ENCODE measurements at regions not wholly inside any gene's neighbourhood (a gene's known extent, or its start where the extent isn't known, plus 50 kb on each side); places are given as distances from the start of the nearest gene placed in this dataset.
A peak's percentile ranks its signal among the peaks of the same experiment; 100 is the strongest.

GRCh38 chr4:100889401-100889800, 371.6 kb upstream of the EMCN start:
- peaks cover 12% of the 10 kb centered on the region for H3K4me1 ChIP-seq (ENCODE audit: low read depth, poor library complexity, severe bottlenecking)
- peak overlapping the region; percentile 6; the same call in 1 of the 2 replicates for H3K4me2 ChIP-seq
- H3K4me3 ChIP-seq (IDR thresholded peaks at IDR 0.05; ENCODE audit: insufficient read depth, low read depth, low read length): no peak overlapping the region
- no peaks in the 10 kb centered on the region for H3K27me3 ChIP-seq (ENCODE audit: insufficient read depth, low read depth)
- no peaks in the 10 kb centered on the region for H4K20me1 ChIP-seq (ENCODE audit: insufficient read depth)
- H3K79me2 ChIP-seq (ENCODE audit: insufficient read depth, low read depth): no peaks in the 10 kb centered on the region
- no peak overlapping the region for H3K9ac ChIP-seq
- H3K36me3 ChIP-seq (ENCODE audit: insufficient read depth): no peaks in the 10 kb centered on the region
- no peak overlapping the region; the same call in 1 of the 2 replicates for H3K27ac ChIP-seq
- H2AFZ ChIP-seq (ENCODE audit: low read depth): no peak overlapping the region; the same call in 1 of the 2 replicates
- TF ChIP-seq, protein P1, sequence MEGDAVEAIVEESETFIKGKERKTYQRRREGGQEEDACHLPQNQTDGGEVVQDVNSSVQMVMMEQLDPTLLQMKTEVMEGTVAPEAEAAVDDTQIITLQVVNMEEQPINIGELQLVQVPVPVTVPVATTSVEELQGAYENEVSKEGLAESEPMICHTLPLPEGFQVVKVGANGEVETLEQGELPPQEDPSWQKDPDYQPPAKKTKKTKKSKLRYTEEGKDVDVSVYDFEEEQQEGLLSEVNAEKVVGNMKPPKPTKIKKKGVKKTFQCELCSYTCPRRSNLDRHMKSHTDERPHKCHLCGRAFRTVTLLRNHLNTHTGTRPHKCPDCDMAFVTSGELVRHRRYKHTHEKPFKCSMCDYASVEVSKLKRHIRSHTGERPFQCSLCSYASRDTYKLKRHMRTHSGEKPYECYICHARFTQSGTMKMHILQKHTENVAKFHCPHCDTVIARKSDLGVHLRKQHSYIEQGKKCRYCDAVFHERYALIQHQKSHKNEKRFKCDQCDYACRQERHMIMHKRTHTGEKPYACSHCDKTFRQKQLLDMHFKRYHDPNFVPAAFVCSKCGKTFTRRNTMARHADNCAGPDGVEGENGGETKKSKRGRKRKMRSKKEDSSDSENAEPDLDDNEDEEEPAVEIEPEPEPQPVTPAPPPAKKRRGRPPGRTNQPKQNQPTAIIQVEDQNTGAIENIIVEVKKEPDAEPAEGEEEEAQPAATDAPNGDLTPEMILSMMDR (conservative IDR thresholded peaks at IDR 0.05; ENCODE audit: low read depth, low read length): no peak

- Histone ChIP-seq H3K9ac (no peak overlapping the region), H4K20me1 (ENCODE audit: insufficient read depth) (no peaks in the 10 kb centered on the region), H3K4me2 (no peak overlapping the region), H3K27me3 (ENCODE audit: insufficient read depth, low read depth) (no peaks in the 10 kb centered on the region), H3K4me1 (ENCODE audit: low read depth, poor library complexity, severe bottlenecking) (no peaks in the 10 kb centered on the region), H3K27ac (no peak overlapping the region), H3K4me3 (IDR thresholded peaks at IDR 0.05; ENCODE audit: insufficient read depth, low read depth, low read length) (no peak overlapping the region), H2AFZ (ENCODE audit: low read depth) (no peak overlapping the region), H3K36me3 (ENCODE audit: insufficient read depth) (no peaks in the 10 kb centered on the region), H3K79me2 (ENCODE audit: insufficient read depth, low read depth) (no peaks in the 10 kb centered on the region)
- TF ChIP-seq, protein P1 (conservative IDR thresholded peaks at IDR 0.05; ENCODE audit: low read depth, low read length): no peak
Observed at GRCh38 chr4:100882661-100883060, 364.8 kb upstream of the EMCN start.

DNA sequence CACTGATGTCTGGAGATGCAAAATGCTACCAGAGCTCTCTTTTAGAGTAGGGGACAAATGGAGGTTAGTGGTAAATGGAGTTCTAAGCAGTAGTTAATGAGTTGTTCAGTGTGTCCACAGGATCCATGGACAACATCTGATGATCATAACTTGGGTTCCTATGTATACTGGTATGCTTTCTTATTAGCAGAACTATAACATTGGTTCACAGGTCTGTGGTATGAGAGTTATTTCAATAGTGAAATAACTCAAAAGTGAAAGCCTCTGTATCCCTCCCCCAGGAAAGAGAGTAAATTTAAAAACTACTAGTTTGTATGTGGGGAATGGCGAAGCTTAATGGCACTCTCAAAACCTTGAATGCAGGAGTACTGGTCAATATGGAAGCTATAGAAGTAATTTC, 363.5 kb upstream of the EMCN start:
- TF ChIP-seq, protein P1 (conservative IDR thresholded peaks at IDR 0.05; ENCODE audit: low read depth, low read length): no peak
- Histone ChIP-seq H2AFZ (ENCODE audit: low read depth) (no peak overlapping the region), H3K4me1 (ENCODE audit: low read depth, poor library complexity, severe bottlenecking) (no peaks in the 10 kb centered on the region), H3K79me2 (ENCODE audit: insufficient read depth, low read depth) (no peaks in the 10 kb centered on the region), H3K4me2 (no peak overlapping the region), H3K4me3 (IDR thresholded peaks at IDR 0.05; ENCODE audit: insufficient read depth, low read depth, low read length) (no peak overlapping the region), H3K9ac (no peak overlapping the region), H3K27ac (no peak overlapping the region), H4K20me1 (ENCODE audit: insufficient read depth) (no peaks in the 10 kb centered on the region), H3K27me3 (ENCODE audit: insufficient read depth, low read depth) (no peaks in the 10 kb centered on the region), H3K36me3 (ENCODE audit: insufficient read depth) (no peaks in the 10 kb centered on the region)

- Histone ChIP-seq H3K4me3 (IDR thresholded peaks at IDR 0.05; ENCODE audit: insufficient read depth, low read depth, low read length) (no peak overlapping the region), H3K4me1 (ENCODE audit: low read depth, poor library complexity, severe bottlenecking) (no peaks in the 10 kb centered on the region), H3K36me3 (ENCODE audit: insufficient read depth) (no peaks in the 10 kb centered on the region), H4K20me1 (ENCODE audit: insufficient read depth) (no peaks in the 10 kb centered on the region), H2AFZ (ENCODE audit: low read depth) (no peak overlapping the region), H3K4me2 (no peak overlapping the region), H3K9ac (no peak overlapping the region), H3K79me2 (ENCODE audit: insufficient read depth, low read depth) (no peaks in the 10 kb centered on the region), H3K27ac (no peak overlapping the region), H3K27me3 (ENCODE audit: insufficient read depth, low read depth) (no peaks in the 10 kb centered on the region)
- TF ChIP-seq, protein P1 (conservative IDR thresholded peaks at IDR 0.05; ENCODE audit: low read depth, low read length): no peak
Observed at GRCh38 chr4:100880011-100880410, 362.2 kb upstream of the EMCN start.

Measured in KMS-11 (cell line).